AG04449 (cell line): ENCODE measurements at regions not wholly inside any gene's neighbourhood (a gene's known extent, or its start where the extent isn't known, plus 50 kb on each side); places are given as distances from the start of the nearest gene placed in this dataset.
"Not testable (repeated sequence)": the region's sequence is repeated elsewhere in the genome, so short reads cannot be mapped to it uniquely, and the experiment has no call there.

Experiments
- CTCF ChIA-PET: fragments of 350-600 bp; formaldehyde crosslinking; extraction: SDS; loops from one replicate; lab custom pipeline; 2021; ENCODE audit warnings: antibody characterized with exemption; lab: Yijun Ruan, JAX
- POLR2A ChIA-PET: fragments of 400-600, 350-600 bp; formaldehyde crosslinking; extraction: SDS; loops from one replicate; lab custom pipeline; 2020; ENCODE audit warnings: antibody characterized with exemption, inconsistent platforms; lab: Yijun Ruan, JAX
- DNase-seq: peaks from one replicate; pipeline ENCODE4 v3.0.0-alpha.2; 2010; ENCODE audit warnings: low read depth, low spot score
- H3K4me3 ChIP-seq: 2 replicates; pipeline ENCODE4 v1.5.1; 2011; ENCODE audit warnings: low read depth, mild to moderate bottlenecking, control low read depth, low read length
- TF ChIP-seq, protein P1 (sequence below): IDR thresholded peaks from one replicate; pipeline ENCODE4 v1.5.1; 2011; ENCODE audit warnings: mild to moderate bottlenecking, moderate library complexity, low read length, control low read depth, inconsistent platforms; ENCODE audit not compliant: insufficient read depth; ENCODE audit errors: missing control alignments

DNA sequence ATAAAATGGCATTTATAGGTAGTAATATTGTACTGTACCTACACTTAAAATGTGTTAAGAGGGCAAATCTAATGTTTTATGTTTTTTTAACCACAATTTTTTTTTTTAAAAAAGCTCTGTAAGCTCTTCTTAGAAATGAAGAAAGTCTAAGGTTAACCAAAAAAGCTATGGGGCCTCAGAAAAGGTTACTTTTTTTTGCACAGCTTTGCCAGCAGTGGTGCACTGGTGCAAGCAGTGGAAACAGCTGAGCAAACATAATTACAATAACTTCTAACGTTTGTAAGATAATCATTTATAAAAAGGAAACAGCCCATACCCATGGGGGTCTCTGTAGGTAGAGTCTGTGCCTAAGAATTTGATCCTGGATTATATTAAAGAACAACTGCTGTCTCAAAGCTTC lies 85.1 kb upstream of the NID2 start:
- ChIA-PET POLR2A (no interaction called here), CTCF (interaction anchor here (0.9 kb wide), 1 partner anchor 119 kb away, joined by 3 read pairs; no protein-coding TSS in a partner anchor)
- TF ChIP-seq, protein P1, sequence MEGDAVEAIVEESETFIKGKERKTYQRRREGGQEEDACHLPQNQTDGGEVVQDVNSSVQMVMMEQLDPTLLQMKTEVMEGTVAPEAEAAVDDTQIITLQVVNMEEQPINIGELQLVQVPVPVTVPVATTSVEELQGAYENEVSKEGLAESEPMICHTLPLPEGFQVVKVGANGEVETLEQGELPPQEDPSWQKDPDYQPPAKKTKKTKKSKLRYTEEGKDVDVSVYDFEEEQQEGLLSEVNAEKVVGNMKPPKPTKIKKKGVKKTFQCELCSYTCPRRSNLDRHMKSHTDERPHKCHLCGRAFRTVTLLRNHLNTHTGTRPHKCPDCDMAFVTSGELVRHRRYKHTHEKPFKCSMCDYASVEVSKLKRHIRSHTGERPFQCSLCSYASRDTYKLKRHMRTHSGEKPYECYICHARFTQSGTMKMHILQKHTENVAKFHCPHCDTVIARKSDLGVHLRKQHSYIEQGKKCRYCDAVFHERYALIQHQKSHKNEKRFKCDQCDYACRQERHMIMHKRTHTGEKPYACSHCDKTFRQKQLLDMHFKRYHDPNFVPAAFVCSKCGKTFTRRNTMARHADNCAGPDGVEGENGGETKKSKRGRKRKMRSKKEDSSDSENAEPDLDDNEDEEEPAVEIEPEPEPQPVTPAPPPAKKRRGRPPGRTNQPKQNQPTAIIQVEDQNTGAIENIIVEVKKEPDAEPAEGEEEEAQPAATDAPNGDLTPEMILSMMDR, result no peak
- no peak for DNase-seq
- no peak overlapping the region for H3K4me3 ChIP-seq

DNA sequence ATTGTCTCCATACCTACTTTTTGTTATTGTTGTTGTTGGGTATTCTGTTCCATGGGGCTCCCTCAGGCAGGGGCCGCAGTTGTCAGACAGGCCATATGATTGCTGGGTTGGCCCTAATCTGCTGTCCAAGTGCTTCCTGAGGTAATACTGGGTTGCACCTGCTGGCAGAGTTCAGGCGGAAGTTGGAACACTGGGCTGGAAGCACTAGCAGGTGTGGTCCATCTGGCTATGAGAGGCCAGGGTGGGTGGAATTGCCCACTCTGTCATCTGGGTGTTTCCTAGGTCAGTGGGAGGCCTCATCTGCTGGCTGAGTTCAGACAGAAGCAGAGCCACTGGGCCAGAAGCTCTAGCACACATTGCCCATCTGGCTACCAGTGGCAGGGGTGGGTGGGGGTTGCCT lies 81.3 kb upstream of the NID2 start:
- POLR2A ChIA-PET, result no interaction called here
- CTCF ChIA-PET, result no interaction called here
- TF ChIP-seq, protein P1, result no peak
- H3K4me3 ChIP-seq, result no peak overlapping the region
- no peak for DNase-seq

DNA sequence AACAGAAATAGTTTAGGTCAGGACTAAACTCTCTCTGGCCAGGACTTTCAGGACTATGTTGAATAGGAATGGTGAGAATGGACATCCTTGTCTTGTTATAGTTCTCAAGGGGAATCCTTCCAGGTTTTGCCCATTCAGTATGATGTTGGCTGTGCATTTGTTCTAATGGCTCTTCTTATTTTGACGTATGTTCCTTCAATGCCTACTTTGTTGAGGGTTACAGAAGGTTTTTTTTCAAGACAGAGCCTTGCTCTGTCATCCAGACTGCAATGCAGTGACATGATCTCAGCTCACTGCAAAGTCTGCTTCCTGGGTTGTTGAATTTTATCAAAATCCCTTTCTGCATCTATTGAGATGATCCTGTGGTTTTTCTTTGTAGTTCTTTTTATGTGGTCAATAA lies 79.5 kb upstream of the NID2 start:
- TF ChIP-seq, protein P1, result no peak
- no peak overlapping the region for H3K4me3 ChIP-seq
- DNase-seq, result no peak
- ChIA-PET POLR2A (no interaction called here), CTCF (interaction anchor here (0.9 to 1.6 kb wide), 6 partner anchors 13 to 1158 kb away, joined by 3 to 4 read pairs (median 4); no protein-coding TSS in a partner anchor)

DNA sequence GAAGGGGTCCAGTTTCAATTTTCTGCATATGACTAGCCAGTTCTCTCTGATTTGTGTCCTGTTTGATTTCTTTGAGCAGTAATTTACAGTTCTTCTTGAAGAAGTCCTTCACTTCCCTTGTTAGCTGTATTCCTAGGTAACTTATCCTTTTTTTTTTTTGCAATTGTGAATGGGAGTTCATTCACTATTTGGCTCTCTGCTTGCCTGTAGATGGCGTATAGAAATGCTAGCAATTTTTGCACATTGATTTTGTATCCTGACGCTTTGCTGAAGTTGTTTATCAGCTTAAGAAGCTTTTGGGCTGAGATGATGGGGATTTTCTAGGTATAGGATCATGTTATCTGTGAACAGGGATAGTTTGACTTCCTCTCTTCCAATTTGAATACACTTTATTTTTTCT lies 77.6 kb upstream of the NID2 start:
- no peak for DNase-seq
- ChIA-PET POLR2A (no interaction called here), CTCF (interaction anchor here (1.6 to 2.5 kb wide), 3 partner anchors 11 to 168 kb away, joined by 3 to 14 read pairs (median 6); no protein-coding TSS in a partner anchor)
- TF ChIP-seq, protein P1, result no peak
- H3K4me3 ChIP-seq, result no peak overlapping the region

DNA sequence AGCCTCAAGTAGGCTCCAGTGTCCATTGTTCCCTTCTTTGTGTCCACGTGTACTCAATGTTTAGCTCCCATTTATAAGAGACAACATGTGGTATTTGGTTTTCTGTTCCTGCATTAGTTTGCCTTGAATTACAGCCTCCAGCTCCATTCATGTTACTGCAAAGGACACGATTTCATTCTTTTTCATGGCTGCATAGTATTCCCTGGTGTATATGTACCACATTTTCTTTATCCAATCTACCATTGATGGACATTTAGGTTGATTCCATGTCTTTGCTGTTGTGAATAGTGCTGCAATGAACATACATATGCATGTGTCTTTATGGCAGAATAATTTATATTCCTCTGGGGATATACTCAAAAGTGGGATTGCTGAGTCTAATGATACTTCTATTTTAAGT lies 75.2 kb upstream of the NID2 start:
- POLR2A ChIA-PET, DNase-seq, H3K4me3 ChIP-seq: not testable (repeated sequence)
- CTCF ChIA-PET, result interaction anchor here (1.8 kb wide), 1 partner anchor 12 kb away, joined by 7 read pairs; no protein-coding TSS in a partner anchor

DNA sequence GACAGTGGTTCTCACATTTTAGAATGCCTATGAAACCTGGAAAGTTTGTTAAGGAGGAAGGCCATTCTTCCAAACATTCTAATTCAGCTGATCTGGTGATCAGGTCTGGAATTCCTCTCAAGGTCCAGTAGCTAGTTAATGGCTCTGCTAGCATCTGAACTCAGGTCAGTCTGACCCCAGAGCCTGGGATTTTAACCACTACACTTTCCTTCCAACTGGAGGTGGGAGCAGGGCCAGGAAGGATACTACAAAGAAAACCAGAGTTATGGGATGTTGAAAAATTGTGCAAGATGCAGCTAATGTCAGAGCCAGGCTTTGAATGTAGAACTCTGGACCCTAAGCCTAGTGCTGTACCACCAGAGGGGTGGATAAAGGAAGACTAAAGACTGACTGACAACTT lies 73.6 kb upstream of the NID2 start:
- POLR2A ChIA-PET, result no interaction called here

More for the DNA sequence above, 73.6 kb upstream of the NID2 start:
- H3K4me3 ChIP-seq, result no peak overlapping the region
- CTCF ChIA-PET, result interaction anchor here (1.1 to 1.5 kb wide), 1 partner anchor 10 kb away, joined by 3 to 7 read pairs; no protein-coding TSS in a partner anchor
- TF ChIP-seq, protein P1, result no peak
- DNase-seq, result no peak
